Activated naive CD4-positive, alpha-beta T cell treated with anti-CD3 and anti-CD28 coated beads for 36 hours (primary cell): ENCODE measurements at regions not wholly inside any gene's neighbourhood (a gene's known extent, or its start where the extent isn't known, plus 50 kb on each side); places are given as distances from the start of the nearest gene placed in this dataset.
"Not testable (repeated sequence)": the region's sequence is repeated elsewhere in the genome, so short reads cannot be mapped to it uniquely, and the experiment has no call there.

Experiments used
- CTCF ChIA-PET: fragments of 350-600 bp; sonication (Branson Sonifier 250); formaldehyde crosslinking; loops from one replicate; lab custom pipeline; 2021; ENCODE audit warnings: antibody characterized with exemption; lab: Charles Lee
- DNase-seq: peaks from one replicate; pipeline ENCODE4 v3.0.0-alpha.2; 2020
- H3K27ac Mint-ChIP-seq: one replicate; pipeline ENCODE4 v1.8.0; 2021; ENCODE audit warnings: mild to moderate bottlenecking, mixed read lengths
- H3K27me3 Mint-ChIP-seq: one replicate; pipeline ENCODE4 v1.8.0; 2021; ENCODE audit warnings: low read depth, mixed read lengths
- H3K36me3 Mint-ChIP-seq: one replicate; pipeline ENCODE4 v1.8.0; 2021; ENCODE audit warnings: low read depth, mixed read lengths
- H3K4me1 Mint-ChIP-seq: one replicate; pipeline ENCODE4 v1.8.0; 2021; ENCODE audit warnings: low read depth, mixed read lengths
- H3K4me3 Mint-ChIP-seq: one replicate; pipeline ENCODE4 v1.8.0; 2021; ENCODE audit warnings: mild to moderate bottlenecking, moderate library complexity, mixed read lengths
- H3K9me3 Mint-ChIP-seq: one replicate; pipeline ENCODE4 v1.8.0; 2021; ENCODE audit warnings: mixed read lengths
- intact Hi-C: fragments of 100-400 bp; cut with micrococcal nuclease; formaldehyde crosslinking; loops from one replicate; pipeline ENCODE4 v1.15.1; 2023

DNA sequence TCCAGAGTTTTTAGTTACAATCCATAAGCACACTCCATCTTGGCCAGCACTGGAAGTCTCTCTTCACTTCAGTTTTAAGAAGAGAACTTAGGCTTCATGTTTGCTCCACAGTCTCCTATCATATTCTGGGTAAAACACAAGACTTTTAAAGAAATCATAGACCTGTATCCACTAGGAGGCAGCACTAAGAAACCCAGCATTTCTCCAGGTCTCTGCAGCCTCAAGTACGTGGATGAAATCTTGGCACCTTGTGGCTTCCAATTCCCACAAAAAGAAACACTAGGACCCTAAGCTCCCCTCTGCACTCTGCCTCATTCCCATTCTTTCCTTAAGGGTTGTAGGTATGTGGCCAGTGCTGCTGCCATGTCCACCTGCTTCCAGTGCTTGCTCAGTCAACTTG lies 367.3 kb upstream of the CASK start:
- Mint-ChIP-seq H3K4me1 (peaks cover 20% of the 10 kb centered on the region), H3K27ac (no peak overlapping the region), H3K36me3 (no peaks in the 10 kb centered on the region), H3K9me3 (peaks cover 5% of the 10 kb centered on the region), H3K27me3 (no peaks in the 10 kb centered on the region), H3K4me3 (no peak overlapping the region)
- intact Hi-C loops, result no loop called here
- no peak for DNase-seq
- CTCF ChIA-PET, result no interaction called here

DNA sequence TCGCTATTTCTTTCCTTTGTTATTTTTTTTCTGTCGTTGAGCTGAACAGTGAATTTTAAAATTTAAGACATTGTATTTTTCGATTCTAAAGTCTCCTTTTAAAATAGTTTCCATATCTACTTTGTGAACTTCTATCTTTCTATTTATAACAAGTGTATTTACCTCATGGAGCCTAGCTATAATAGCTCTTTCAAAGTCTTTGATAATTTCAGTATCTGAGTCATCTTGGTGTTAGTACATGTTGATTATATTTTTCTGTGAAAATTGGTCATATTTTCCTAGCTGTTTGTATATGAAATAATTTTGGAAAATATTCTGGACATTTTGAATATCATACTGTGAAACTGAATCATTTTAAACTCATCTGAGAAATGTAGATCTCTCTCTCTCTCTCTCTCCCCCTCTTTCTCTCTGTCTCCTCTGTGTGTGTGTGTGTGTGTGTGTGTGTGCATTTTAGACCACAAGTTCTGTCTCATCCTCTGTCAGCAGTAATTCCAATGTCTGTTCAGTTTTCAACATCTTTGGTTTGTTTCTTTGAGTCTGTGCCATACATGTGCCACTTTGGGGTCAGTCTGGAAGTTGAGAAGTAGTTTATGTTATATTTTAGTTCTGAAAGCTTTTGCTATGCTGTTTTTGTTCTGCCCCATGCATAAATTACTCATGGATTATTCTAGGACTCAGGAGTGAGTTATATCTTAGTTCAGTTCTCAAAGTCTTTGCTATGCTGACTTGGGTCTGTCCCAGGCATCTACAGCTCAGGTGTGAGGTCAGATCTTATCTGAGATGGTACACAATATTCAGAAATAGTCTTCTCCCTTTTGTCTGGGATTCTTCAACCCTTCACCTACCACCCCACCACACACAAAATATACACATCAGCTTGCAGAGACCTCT lies 366.4 kb upstream of the CASK start:
- no peak for DNase-seq
- Mint-ChIP-seq H3K27me3 (no peaks in the 10 kb centered on the region), H3K9me3 (peaks cover 5% of the 10 kb centered on the region), H3K4me1 (peaks cover 20% of the 10 kb centered on the region), H3K4me3 (no peak overlapping the region), H3K27ac (no peak overlapping the region), H3K36me3 (no peaks in the 10 kb centered on the region)
- intact Hi-C loops, result no loop called here
- CTCF ChIA-PET, result interaction anchor here (0.7 to 1.1 kb wide), 2 partner anchors 76 to 739 kb away, joined by 3 to 5 read pairs; no protein-coding TSS in a partner anchor

- H3K4me1 Mint-ChIP-seq, result peaks cover 15% of the 10 kb centered on the region
- H3K9me3 Mint-ChIP-seq, intact Hi-C loops, H3K27ac Mint-ChIP-seq, CTCF ChIA-PET, H3K27me3 Mint-ChIP-seq, H3K4me3 Mint-ChIP-seq, DNase-seq, H3K36me3 Mint-ChIP-seq: not testable (repeated sequence)
Observed at GRCh38 chrX:42285681-42286080, 362.3 kb upstream of the CASK start.

GRCh38 chrX:42276982-42277690 lies 353.8 kb upstream of the CASK start:
- Mint-ChIP-seq H3K36me3 (no peaks in the 10 kb centered on the region), H3K4me3 (no peak overlapping the region), H3K27me3 (no peaks in the 10 kb centered on the region), H3K4me1 (no peaks in the 10 kb centered on the region), H3K9me3 (no peaks in the 10 kb centered on the region), H3K27ac (no peak overlapping the region)
- CTCF ChIA-PET, result no interaction called here
- no peak for DNase-seq
- intact Hi-C loops, result no loop called here

DNA sequence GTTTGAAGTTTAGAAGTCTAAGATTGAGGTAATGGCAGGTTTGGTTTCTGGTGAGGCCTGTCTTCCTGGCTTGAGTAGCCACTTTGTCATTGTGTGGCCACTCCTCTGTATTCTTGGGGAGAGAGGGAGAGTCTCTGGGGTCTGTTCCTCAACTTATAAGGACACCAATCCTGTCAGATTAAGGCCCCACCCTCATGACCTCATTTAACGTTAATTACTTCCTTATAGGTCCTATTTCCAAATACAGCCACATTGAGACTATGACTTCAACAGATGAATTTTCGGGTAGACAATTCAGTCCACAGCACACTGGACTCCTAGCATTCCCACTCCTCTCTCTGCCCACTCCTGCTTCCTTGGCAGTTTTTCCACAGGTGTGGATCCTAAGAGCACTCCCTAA lies 350.8 kb upstream of the CASK start:
- DNase-seq, result no peak
- CTCF ChIA-PET, result no interaction called here
- Mint-ChIP-seq H3K27ac (no peak overlapping the region), H3K27me3 (no peaks in the 10 kb centered on the region), H3K4me3 (no peak overlapping the region), H3K9me3 (no peaks in the 10 kb centered on the region), H3K4me1 (no peaks in the 10 kb centered on the region), H3K36me3 (no peaks in the 10 kb centered on the region)
- intact Hi-C loops, result no loop called here

DNA sequence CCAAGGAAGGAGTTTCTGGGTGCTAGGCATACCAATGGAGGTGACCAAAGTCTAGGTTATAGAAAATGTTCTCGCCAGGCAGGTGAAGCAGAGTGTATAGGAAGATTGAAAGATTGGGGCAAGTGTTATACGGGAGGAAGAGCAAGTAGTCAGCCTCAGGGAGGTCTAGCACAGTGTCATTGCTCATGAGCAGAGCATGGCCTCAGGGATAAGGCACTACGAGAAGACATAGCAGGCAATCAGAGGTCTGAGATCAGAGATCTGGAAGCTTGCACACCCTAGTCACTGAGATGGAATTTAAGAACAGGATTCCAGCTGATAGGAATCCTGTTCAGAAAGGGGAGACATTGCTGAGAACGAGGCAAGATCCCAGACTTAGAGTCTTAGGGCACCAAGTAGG lies 350.0 kb upstream of the CASK start:
- Mint-ChIP-seq H3K27me3 (no peaks in the 10 kb centered on the region), H3K36me3 (no peaks in the 10 kb centered on the region), H3K9me3 (no peaks in the 10 kb centered on the region), H3K4me3 (no peak overlapping the region), H3K4me1 (no peaks in the 10 kb centered on the region), H3K27ac (no peak overlapping the region)
- intact Hi-C loops, result no loop called here
- CTCF ChIA-PET, result no interaction called here
- no peak for DNase-seq

- H3K4me3 Mint-ChIP-seq, result no peak overlapping the region
Observed at GRCh38 chrX:42269186-42269585, 345.8 kb upstream of the CASK start.

GRCh38 chrX:42260854-42261253 lies 337.5 kb upstream of the CASK start:
- H3K27me3 Mint-ChIP-seq, result no peaks in the 10 kb centered on the region

More at GRCh38 chrX:42269186-42269585, 345.8 kb upstream of the CASK start:
- no peak for DNase-seq
- Mint-ChIP-seq H3K36me3 (no peaks in the 10 kb centered on the region), H3K27ac (no peak overlapping the region), H3K9me3 (no peaks in the 10 kb centered on the region), H3K27me3 (no peaks in the 10 kb centered on the region), H3K4me1 (no peaks in the 10 kb centered on the region)
- CTCF ChIA-PET, result no interaction called here
- intact Hi-C loops, result no loop called here

DNA sequence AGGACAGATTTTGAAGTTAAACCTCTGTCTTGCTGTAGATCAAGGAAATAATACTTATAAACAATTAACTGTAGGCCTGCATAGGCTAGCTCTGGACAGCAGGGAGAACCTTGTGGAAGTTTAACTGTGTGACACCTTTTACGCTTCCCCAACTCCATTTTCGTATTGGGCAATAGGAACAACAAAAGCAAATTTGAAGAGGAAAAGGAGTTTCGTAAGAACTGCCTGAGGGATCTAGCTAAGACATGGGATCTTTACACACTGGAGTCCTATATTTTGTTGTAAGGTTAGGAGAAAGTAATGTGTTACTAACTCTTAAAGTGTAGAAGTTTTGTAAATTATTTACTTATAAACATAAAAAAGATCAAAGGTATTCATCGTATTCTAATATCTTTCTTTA lies 324.9 kb upstream of the CASK start:
- DNase-seq, result no peak
- CTCF ChIA-PET, result interaction anchor here (0.5 kb wide), 1 partner anchor 1105 kb away, joined by 4 read pairs; no protein-coding TSS in a partner anchor
- Mint-ChIP-seq H3K4me1 (peaks cover 2% of the 10 kb centered on the region), H3K36me3 (no peaks in the 10 kb centered on the region), H3K9me3 (no peaks in the 10 kb centered on the region), H3K27me3 (no peaks in the 10 kb centered on the region), H3K27ac (no peak overlapping the region), H3K4me3 (no peak overlapping the region)
- intact Hi-C loops, result no loop called here

More at GRCh38 chrX:42260854-42261253, 337.5 kb upstream of the CASK start:
- Mint-ChIP-seq H3K27ac (no peak overlapping the region), H3K36me3 (no peaks in the 10 kb centered on the region), H3K4me3 (no peak overlapping the region), H3K9me3 (no peaks in the 10 kb centered on the region), H3K4me1 (no peaks in the 10 kb centered on the region)
- CTCF ChIA-PET, result no interaction called here
- intact Hi-C loops, result no loop called here
- no peak for DNase-seq

DNA sequence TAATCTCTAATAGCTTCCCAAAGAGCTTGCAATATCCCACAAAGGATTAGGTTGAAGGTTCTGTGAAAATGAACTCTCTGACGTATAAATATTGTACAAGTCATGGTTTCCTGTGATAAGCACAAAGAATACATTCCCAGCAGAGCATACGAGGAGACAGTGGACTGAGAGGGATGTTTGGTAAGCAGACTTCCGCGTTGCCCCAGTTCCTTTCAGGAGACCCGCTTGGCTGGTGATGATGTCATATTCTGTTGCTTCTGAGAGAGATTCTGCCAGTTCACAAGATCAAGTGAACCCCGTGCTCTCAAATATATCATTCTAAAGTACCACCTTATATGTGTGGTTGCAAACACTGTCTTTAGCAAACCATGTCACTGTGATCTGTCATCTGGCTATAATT lies 323.9 kb upstream of the CASK start:
- no peaks in the 10 kb centered on the region for H3K27me3 Mint-ChIP-seq
- H3K36me3 Mint-ChIP-seq, result no peaks in the 10 kb centered on the region
- H3K4me3 Mint-ChIP-seq, result no peak overlapping the region
- H3K9me3 Mint-ChIP-seq, result no peaks in the 10 kb centered on the region
- H3K27ac Mint-ChIP-seq, result no peak overlapping the region
- intact Hi-C loops, result no loop called here
- CTCF ChIA-PET, result interaction anchor here (0.5 kb wide), 1 partner anchor 205 kb away, joined by 3 read pairs; no protein-coding TSS in a partner anchor
- H3K4me1 Mint-ChIP-seq, result peaks cover 2% of the 10 kb centered on the region
- no peak for DNase-seq

DNA sequence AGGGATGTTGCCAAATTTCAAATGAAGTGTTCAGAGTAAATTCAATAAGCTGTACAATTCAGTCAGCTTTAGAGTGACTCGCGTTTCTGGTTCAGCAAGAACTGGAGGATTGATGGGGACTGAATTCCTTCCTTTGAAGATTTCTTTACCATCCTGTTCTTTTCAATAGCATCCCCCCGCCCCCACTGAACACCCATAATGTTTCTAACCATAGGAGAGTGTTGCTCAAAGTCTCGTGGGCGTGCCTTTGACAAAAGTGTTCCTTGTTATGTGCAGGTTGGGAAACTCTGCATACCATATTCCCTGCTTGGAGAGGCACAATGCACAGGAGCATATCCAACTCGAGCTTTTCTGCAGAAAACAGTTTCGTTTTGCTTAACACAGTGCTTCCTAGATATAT lies 323.5 kb upstream of the CASK start:
- CTCF ChIA-PET, result interaction anchor here (0.5 kb wide), 1 partner anchor 204 kb away, joined by 3 read pairs; no protein-coding TSS in a partner anchor
- H3K4me1 Mint-ChIP-seq, result peaks cover 2% of the 10 kb centered on the region
- intact Hi-C loops, result no loop called here
- H3K36me3 Mint-ChIP-seq, result no peaks in the 10 kb centered on the region
- H3K27me3 Mint-ChIP-seq, result no peaks in the 10 kb centered on the region
- no peak overlapping the region for H3K4me3 Mint-ChIP-seq
- H3K27ac Mint-ChIP-seq, result no peak overlapping the region
- H3K9me3 Mint-ChIP-seq, result no peaks in the 10 kb centered on the region
- no peak for DNase-seq

DNA sequence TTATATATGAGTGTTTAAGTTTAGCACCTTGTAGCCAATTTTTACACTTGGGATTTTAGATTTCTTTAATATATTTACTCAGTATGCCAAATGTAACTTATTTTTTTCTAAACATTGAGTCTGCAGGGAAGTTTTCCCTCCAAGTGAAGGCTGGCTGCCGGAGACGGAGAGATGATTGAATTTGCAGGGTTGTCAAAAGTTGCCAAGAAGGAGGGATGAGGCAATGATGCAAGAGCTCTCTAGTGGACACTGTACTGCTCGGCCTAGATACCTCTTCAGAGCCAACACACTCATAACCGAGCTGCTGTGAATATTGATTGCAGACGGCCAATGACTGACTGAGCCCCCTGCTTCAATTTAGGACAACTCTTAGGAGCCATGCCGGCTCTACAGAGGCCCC lies 318.6 kb upstream of the CASK start:
- no peak for DNase-seq
- H3K27me3 Mint-ChIP-seq, result no peaks in the 10 kb centered on the region
- CTCF ChIA-PET, result no interaction called here

More for the DNA sequence above, 318.6 kb upstream of the CASK start:
- Mint-ChIP-seq H3K9me3 (peaks cover 1% of the 10 kb centered on the region), H3K36me3 (no peaks in the 10 kb centered on the region), H3K4me1 (no peaks in the 10 kb centered on the region), H3K27ac (no peak overlapping the region), H3K4me3 (no peak overlapping the region)
- intact Hi-C loops, result no loop called here
